Astrocyte (in vitro differentiated cells and primary cell): ENCODE measurements at regions not wholly inside any gene's neighbourhood (a gene's known extent, or its start where the extent isn't known, plus 50 kb on each side); places are given as distances from the start of the nearest gene placed in this dataset.

Experiments used
- DNase-seq: peaks from one replicate; pipeline ENCODE4 v3.0.0-alpha.2; 2010; ENCODE audit warnings: low read depth
- FAIRE-seq: peaks from 2 replicates; lab custom pipeline; 2011; peaks lifted over from hg19 to GRCh38; lab: Jason Lieb, UNC
- H2AFZ ChIP-seq: 2 replicates; pipeline ENCODE4 v1.6.0; 2012; ENCODE audit warnings: low read depth, low read length, inconsistent platforms
- H3K27ac ChIP-seq: 2 replicates; pipeline ENCODE4 v1.5.1; 2011; ENCODE audit warnings: low read depth, low read length, inconsistent platforms
- H3K27me3 ChIP-seq: 2 replicates; pipeline ENCODE4 v1.6.0; 2011; ENCODE audit warnings: low read length, inconsistent platforms; ENCODE audit not compliant: insufficient read depth
- H3K36me3 ChIP-seq: 2 replicates; pipeline ENCODE4 v1.5.1; 2011; ENCODE audit warnings: low read length, inconsistent platforms; ENCODE audit not compliant: insufficient read depth
- H3K4me1 ChIP-seq: 2 replicates; pipeline ENCODE4 v1.5.1; 2011; ENCODE audit warnings: low read length, inconsistent platforms; ENCODE audit not compliant: insufficient read depth
- H3K4me2 ChIP-seq: 2 replicates; pipeline ENCODE4 v1.6.0; 2012; ENCODE audit warnings: low read length, inconsistent platforms
- H3K4me3 ChIP-seq: 2 replicates; pipeline ENCODE4 v1.5.1; 2011; ENCODE audit warnings: low read depth, mild to moderate bottlenecking, low read length, inconsistent platforms; ENCODE audit not compliant: insufficient read depth
- H3K79me2 ChIP-seq: 2 replicates; pipeline ENCODE4 v1.6.0; 2012; ENCODE audit warnings: mild to moderate bottlenecking, low read length, inconsistent platforms; ENCODE audit not compliant: insufficient read depth
- H3K9ac ChIP-seq: 2 replicates; pipeline ENCODE4 v1.6.0; 2012; ENCODE audit warnings: mild to moderate bottlenecking, low read length, inconsistent platforms
- H3K9me3 ChIP-seq: 2 replicates; pipeline ENCODE4 v1.5.1; 2012; ENCODE audit warnings: low read depth, mild to moderate bottlenecking, low read length, inconsistent platforms; ENCODE audit not compliant: insufficient read depth
- H4K20me1 ChIP-seq: 2 replicates; pipeline ENCODE4 v1.6.0; 2012; ENCODE audit warnings: low read length, inconsistent platforms; ENCODE audit not compliant: insufficient read depth
- H3K27ac Mint-ChIP-seq: one replicate; pipeline ENCODE4 v1.8.0; 2021; ENCODE audit warnings: mild to moderate bottlenecking, mixed read lengths; ENCODE audit not compliant: unreplicated experiment
- H3K27me3 Mint-ChIP-seq: one replicate; pipeline ENCODE4 v1.8.0; 2021; ENCODE audit warnings: low read depth, mixed read lengths; ENCODE audit not compliant: unreplicated experiment
- H3K36me3 Mint-ChIP-seq: one replicate; pipeline ENCODE4 v1.8.0; 2021; ENCODE audit warnings: low read depth, mixed read lengths; ENCODE audit not compliant: unreplicated experiment
- H3K4me1 Mint-ChIP-seq: one replicate; pipeline ENCODE4 v1.8.0; 2021; ENCODE audit warnings: low read depth, mixed read lengths; ENCODE audit not compliant: unreplicated experiment
- H3K4me3 Mint-ChIP-seq: one replicate; pipeline ENCODE4 v1.8.0; 2021; ENCODE audit warnings: mild to moderate bottlenecking, moderate library complexity, mixed read lengths; ENCODE audit not compliant: unreplicated experiment
- H3K9me3 Mint-ChIP-seq: one replicate; pipeline ENCODE4 v1.8.0; 2021; ENCODE audit warnings: mild to moderate bottlenecking, mixed read lengths; ENCODE audit not compliant: unreplicated experiment
- CTCF ChIP-seq: IDR thresholded peaks from 2 replicates; pipeline ENCODE4 v1.5.1; 2011; ENCODE audit warnings: low read depth, mild to moderate bottlenecking, inconsistent platforms, low read length, moderate library complexity; ENCODE audit not compliant: insufficient read depth
- EZH2 ChIP-seq: IDR thresholded peaks from 2 replicates; pipeline ENCODE4 v1.6.1; 2012; ENCODE audit warnings: mild to moderate bottlenecking, low read length, inconsistent platforms; ENCODE audit not compliant: insufficient read depth

GRCh38 chr7:86262781-86263180 is 380.9 kb upstream of the GRM3 start:
- Histone ChIP-seq H3K4me3 (no peak overlapping the region), H3K79me2 (no peaks in the 10 kb centered on the region), H3K27me3 (no peaks in the 10 kb centered on the region), H3K9ac (no peak overlapping the region), H3K9me3 (no peaks in the 10 kb centered on the region), H3K4me1 (no peaks in the 10 kb centered on the region), H2AFZ (no peak overlapping the region), H3K4me2 (no peak overlapping the region), H3K27ac (no peak overlapping the region), H3K36me3 (no peaks in the 10 kb centered on the region), H4K20me1 (no peaks in the 10 kb centered on the region)
- FAIRE-seq (no peak), DNase-seq (no peak)
- H3K4me1 Mint-ChIP-seq: no peaks in the 10 kb centered on the region
- no peak overlapping the region for H3K27ac Mint-ChIP-seq
- TF ChIP-seq CTCF (no peak), EZH2 (no peak)
- H3K4me3 Mint-ChIP-seq: no peak overlapping the region
- no peaks in the 10 kb centered on the region for H3K36me3 Mint-ChIP-seq
- H3K27me3 Mint-ChIP-seq: no peaks in the 10 kb centered on the region
- H3K9me3 Mint-ChIP-seq: no peaks in the 10 kb centered on the region

DNA sequence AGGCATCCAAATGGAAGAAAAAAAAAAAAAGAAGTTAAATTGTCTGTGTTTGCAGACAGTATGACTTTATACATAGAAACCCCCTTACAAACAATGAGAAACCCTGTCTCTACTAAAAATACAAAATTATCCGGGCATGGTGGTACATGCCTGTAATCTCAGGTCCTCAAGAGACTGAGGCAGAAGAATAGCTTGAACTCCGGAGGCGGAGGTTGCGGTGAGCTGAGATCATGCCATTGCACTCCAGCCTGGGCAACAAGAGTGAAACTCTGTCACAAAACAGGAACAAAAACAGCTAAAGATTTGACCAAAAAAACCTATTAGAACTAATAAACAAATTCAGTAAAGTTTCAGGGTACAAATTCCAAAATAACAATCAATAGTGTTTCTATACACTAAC is 385.8 kb upstream of the GRM3 start:
- H2AFZ ChIP-seq: no peak overlapping the region
- no peak overlapping the region for H3K27ac ChIP-seq
- no peaks in the 10 kb centered on the region for H3K27me3 ChIP-seq
- H3K4me1 Mint-ChIP-seq: no peaks in the 10 kb centered on the region
- H3K79me2 ChIP-seq: no peaks in the 10 kb centered on the region
- H3K27me3 Mint-ChIP-seq: no peaks in the 10 kb centered on the region
- H3K36me3 ChIP-seq: no peaks in the 10 kb centered on the region
- H3K36me3 Mint-ChIP-seq: no peaks in the 10 kb centered on the region
- no peak overlapping the region for H3K9ac ChIP-seq
- H3K4me2 ChIP-seq: no peak overlapping the region
- H3K4me3 ChIP-seq: no peak overlapping the region
- H3K27ac Mint-ChIP-seq: no peak overlapping the region
- no peaks in the 10 kb centered on the region for H3K4me1 ChIP-seq
- H3K9me3 ChIP-seq: no peaks in the 10 kb centered on the region
- no peaks in the 10 kb centered on the region for H4K20me1 ChIP-seq
- TF ChIP-seq CTCF: no peak
- no peak for TF ChIP-seq EZH2
- FAIRE-seq (no peak), DNase-seq (no peak)
- H3K4me3 Mint-ChIP-seq: no peak overlapping the region
- peaks cover 6% of the 10 kb centered on the region for H3K9me3 Mint-ChIP-seq

DNA sequence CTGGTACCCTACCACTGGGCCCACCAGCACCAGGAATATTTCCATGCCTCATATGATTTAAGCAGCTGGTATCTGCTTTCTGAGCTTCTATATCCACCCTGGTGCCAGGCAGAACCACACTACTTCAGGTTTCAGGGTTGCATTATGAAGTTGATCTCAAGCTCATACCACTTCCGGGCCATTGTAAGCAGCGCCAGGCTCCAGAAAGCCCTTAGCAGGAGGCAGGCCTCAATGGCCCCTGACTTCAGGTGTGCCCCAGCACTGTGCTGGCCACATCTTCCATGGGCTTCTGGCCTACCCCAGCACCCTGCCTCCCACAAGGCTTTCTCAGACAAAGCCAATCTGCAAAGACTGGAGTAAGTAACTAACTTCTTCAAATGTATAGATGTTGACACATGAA is 391.3 kb upstream of the GRM3 start:
- no peak overlapping the region for H3K4me3 Mint-ChIP-seq
- Histone ChIP-seq H3K4me1 (no peaks in the 10 kb centered on the region), H3K27ac (no peak overlapping the region), H3K9ac (no peak overlapping the region), H3K4me2 (no peak overlapping the region), H3K79me2 (no peaks in the 10 kb centered on the region), H3K36me3 (no peaks in the 10 kb centered on the region), H3K4me3 (no peak overlapping the region), H4K20me1 (no peaks in the 10 kb centered on the region), H2AFZ (no peak overlapping the region), H3K9me3 (no peaks in the 10 kb centered on the region), H3K27me3 (no peaks in the 10 kb centered on the region)
- H3K36me3 Mint-ChIP-seq: no peaks in the 10 kb centered on the region
- no peaks in the 10 kb centered on the region for H3K4me1 Mint-ChIP-seq
- TF ChIP-seq EZH2 (no peak), CTCF (no peak)
- DNase-seq (no peak), FAIRE-seq (no peak)
- H3K9me3 Mint-ChIP-seq: peaks cover 6% of the 10 kb centered on the region
- no peaks in the 10 kb centered on the region for H3K27me3 Mint-ChIP-seq
- no peak overlapping the region for H3K27ac Mint-ChIP-seq
